GM12873 (cell line): ENCODE measurements at regions not wholly inside any gene's neighbourhood (a gene's known extent, or its start where the extent isn't known, plus 50 kb on each side); places are given as distances from the start of the nearest gene placed in this dataset.

Experiments
- TF ChIP-seq, protein P1 (sequence below): IDR thresholded peaks from 2 replicates; pipeline ENCODE4 v1.5.1; 2012; ENCODE audit warnings: low read depth, mild to moderate bottlenecking, moderate library complexity, low read length, control low read depth; ENCODE audit not compliant: insufficient read depth; ENCODE audit errors: missing control alignments

GRCh38 chr12:130258863-130259262 lies 78.8 kb upstream of the PIWIL1 start:
- TF ChIP-seq, protein P1, sequence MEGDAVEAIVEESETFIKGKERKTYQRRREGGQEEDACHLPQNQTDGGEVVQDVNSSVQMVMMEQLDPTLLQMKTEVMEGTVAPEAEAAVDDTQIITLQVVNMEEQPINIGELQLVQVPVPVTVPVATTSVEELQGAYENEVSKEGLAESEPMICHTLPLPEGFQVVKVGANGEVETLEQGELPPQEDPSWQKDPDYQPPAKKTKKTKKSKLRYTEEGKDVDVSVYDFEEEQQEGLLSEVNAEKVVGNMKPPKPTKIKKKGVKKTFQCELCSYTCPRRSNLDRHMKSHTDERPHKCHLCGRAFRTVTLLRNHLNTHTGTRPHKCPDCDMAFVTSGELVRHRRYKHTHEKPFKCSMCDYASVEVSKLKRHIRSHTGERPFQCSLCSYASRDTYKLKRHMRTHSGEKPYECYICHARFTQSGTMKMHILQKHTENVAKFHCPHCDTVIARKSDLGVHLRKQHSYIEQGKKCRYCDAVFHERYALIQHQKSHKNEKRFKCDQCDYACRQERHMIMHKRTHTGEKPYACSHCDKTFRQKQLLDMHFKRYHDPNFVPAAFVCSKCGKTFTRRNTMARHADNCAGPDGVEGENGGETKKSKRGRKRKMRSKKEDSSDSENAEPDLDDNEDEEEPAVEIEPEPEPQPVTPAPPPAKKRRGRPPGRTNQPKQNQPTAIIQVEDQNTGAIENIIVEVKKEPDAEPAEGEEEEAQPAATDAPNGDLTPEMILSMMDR, result no peak

GRCh38 chr12:130263025-130263424 lies 74.7 kb upstream of the PIWIL1 start:
- TF ChIP-seq, protein P1, result no peak

DNA sequence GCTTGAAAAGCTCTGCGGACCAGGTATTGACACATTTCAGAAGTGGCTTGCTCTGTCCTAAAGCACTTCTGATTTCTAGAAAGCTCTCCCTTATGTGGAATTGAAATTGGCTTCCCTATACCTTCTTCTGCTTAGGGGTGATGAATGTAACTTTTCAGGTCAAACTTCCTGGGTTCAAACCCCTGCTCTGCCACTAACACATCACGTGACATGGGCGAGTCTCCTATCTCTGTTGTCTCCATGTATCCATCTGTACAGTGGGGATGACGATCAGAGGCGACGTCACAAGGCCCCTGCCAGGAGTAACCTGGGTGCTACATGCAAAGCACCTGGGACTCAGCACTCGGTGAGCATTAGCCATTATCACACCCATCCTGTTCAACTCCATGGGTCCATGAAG lies 73.7 kb upstream of the PIWIL1 start:
- TF ChIP-seq, protein P1, result no peak

DNA sequence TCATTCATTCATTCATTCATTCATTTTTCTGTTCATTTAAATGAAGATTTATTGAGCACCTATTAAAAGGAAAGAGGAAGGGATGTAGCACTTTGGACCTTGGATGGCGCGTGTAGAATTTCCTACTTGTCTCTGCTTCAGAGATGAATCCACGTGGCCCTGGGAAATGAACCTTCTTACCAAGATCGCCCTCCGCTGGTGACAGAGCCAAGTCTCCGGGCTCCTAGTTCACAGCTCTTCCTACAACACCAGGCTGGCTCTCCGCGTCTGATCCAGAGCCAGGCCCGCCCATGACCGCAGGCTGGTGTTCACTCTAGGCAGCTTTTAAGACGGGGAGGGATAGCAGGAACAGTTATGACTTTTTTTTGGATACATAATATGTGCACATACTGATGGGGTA lies 70.9 kb upstream of the PIWIL1 start:
- TF ChIP-seq, protein P1, result no peak

DNA sequence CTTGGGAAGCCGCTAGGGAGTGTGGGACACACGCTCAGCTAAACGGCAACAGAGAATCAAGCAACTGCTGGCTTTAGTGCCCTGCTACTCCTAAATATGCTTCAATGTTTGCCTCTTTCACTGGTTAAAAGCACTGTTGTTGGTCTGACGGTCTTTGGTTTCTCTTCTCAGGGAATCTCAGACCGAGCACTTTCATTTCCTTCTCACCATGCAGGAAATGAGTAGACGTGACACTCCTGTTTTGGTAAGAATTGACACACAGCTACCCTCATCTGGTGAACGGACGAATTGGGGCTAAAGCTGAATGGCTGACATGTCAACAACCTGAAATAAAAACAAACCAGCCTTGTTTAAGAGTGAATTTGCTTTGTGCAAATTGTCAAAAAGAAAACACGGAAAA lies 57.5 kb upstream of the PIWIL1 start:
- TF ChIP-seq, protein P1, result no peak

- TF ChIP-seq, protein P1, result no peak
Observed at GRCh38 chr12:130280742-130281141, 56.9 kb upstream of the PIWIL1 start.

DNA sequence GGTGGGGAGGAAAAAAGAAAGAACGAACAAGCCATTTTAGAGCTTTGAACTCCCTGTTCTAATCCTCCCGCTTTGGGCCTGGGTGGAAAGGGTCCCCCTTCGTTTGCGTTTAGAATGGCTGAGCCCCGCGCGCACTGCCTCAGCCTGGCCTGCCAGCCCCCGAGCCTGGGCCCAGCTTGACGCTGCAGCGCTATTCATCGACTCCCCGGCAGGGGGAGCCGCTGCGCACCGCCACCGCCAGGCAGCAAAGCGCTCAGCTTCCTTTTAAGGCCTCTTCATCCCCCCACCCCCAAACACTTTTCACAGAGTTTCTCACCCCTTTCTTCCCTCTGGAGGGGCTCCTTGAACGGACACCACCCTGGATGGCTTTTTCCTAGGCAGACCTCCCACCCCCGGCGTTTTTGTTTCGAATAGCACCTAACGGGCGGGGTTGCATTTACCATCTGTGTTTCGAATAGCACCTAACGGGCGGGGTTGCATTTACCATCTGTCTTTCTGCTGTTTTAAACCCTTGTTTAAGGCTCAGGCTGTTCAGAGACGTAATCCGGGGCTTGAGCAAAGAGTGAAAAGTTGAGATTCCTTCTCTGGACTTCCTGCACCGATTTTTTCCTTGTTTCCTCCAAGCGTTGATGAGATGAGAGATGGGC lies 56.4 kb upstream of the PIWIL1 start:
- TF ChIP-seq, protein P1, result peak; percentile 63
